BJ (cell line): ENCODE measurements at regions not wholly inside any gene's neighbourhood (a gene's known extent, or its start where the extent isn't known, plus 50 kb on each side); places are given as distances from the start of the nearest gene placed in this dataset.

Experiments
- CTCF ChIA-PET: fragments of 350-600 bp; formaldehyde crosslinking; extraction: SDS; loops from one replicate; lab custom pipeline; 2021; ENCODE audit warnings: antibody characterized with exemption, inconsistent platforms; lab: Yijun Ruan, JAX
- POLR2A ChIA-PET: fragments of 300-600 bp; sonication (Branson Sonifier 250); formaldehyde crosslinking; extraction: SDS; loops from one replicate; lab custom pipeline; 2021; ENCODE audit warnings: antibody characterized with exemption; lab: Charles Lee
- DNase-seq: peaks from one replicate; pipeline ENCODE4 v3.0.0-alpha.2; 2011; ENCODE audit warnings: low read depth
- H3K27me3 ChIP-seq: 2 replicates; pipeline ENCODE4 v1.6.0; 2011; ENCODE audit warnings: low read length; ENCODE audit not compliant: control insufficient read depth, insufficient read depth
- H3K36me3 ChIP-seq: 2 replicates; pipeline ENCODE4 v1.5.1; 2011; ENCODE audit warnings: low read length; ENCODE audit not compliant: control insufficient read depth, insufficient read depth
- H3K4me3 ChIP-seq: 2 replicates; pipeline ENCODE4 v1.5.1; 2011; ENCODE audit warnings: low read depth, mild to moderate bottlenecking, control low read depth, low read length
- CTCF ChIP-seq: IDR thresholded peaks from 2 replicates; pipeline ENCODE4 v1.5.1; 2011; ENCODE audit warnings: low read depth, mild to moderate bottlenecking, control low read depth, inconsistent platforms, low read length, moderate library complexity; ENCODE audit not compliant: insufficient read depth

DNA sequence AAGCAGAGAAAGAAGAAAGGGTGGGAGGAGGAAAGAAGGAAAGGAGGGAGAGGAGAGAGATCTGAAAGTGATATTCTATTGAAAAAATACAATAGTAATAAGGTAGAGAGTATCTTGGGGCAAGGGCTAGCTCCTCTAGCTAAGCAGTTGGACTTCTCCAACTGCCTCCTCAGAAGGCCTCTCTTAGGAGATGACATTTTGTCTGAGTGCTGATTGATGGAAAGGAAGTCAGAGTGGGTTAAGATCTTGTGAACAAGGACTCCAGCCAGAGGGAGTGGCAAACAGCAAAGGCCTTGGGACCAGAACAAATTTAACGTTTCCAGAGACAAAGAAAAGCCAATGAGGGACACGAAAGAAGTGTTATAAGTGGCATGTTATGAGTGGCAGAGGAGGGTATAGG, 111.8 kb upstream of the TNFAIP3 start:
- Histone ChIP-seq H3K36me3 (no peaks in the 10 kb centered on the region), H3K4me3 (no peak overlapping the region), H3K27me3 (no peaks in the 10 kb centered on the region)
- ChIA-PET POLR2A (no interaction called here), CTCF (no interaction called here)
- no peak for DNase-seq
- no peak for TF ChIP-seq CTCF

GRCh38 chr6:137756788-137757187, 110.3 kb upstream of the TNFAIP3 start:
- CTCF ChIA-PET = no interaction called here
- Histone ChIP-seq H3K27me3 (no peaks in the 10 kb centered on the region), H3K4me3 (no peak overlapping the region), H3K36me3 (no peaks in the 10 kb centered on the region)
- no peak for DNase-seq
- POLR2A ChIA-PET = no interaction called here
- TF ChIP-seq CTCF = no peak

DNA sequence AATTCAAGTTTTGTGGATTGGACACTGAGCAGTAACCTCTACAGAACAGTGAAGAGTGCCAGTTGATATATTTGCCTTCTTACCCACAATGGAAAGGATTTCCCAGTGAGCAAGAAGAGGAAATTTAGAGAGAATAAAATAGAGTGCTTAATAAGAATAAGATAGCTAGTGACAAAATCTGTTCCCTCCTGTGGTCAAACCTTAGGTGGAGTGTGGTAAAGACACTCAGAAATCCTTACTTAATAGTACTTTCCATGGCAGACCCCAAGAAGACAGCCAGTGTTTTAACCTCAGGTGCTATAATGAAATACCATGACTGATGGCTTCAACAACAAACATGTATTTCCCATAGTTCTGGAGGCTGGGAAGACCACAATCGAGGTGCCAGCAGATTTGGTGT, 108.4 kb upstream of the TNFAIP3 start:
- TF ChIP-seq CTCF = no peak
- no peak for DNase-seq
- Histone ChIP-seq H3K36me3 (no peaks in the 10 kb centered on the region), H3K4me3 (no peak overlapping the region), H3K27me3 (no peaks in the 10 kb centered on the region)
- POLR2A ChIA-PET = no interaction called here
- CTCF ChIA-PET = interaction anchor here (0.6 kb wide), 1 partner anchor 176 kb away, joined by 5 read pairs; no protein-coding TSS in a partner anchor

DNA sequence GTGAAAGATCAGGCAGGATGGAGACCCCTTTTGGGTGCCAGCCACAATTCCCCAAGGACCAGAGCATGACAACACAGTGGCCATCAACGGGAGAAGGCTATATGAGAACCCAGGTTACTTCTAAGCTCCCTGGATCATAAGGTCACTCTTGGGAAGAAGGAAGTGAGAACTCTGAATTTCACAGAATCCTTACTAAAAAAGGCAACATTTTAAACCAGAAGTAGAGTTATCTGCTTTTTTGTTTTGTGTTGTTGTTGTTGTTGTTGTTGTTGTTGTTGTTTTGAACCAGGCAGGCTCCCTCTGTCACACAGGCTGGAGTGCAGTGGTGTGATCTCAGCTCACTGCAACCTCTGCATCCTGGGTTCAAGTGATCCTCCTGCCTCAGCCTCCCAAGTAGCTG, 107.4 kb upstream of the TNFAIP3 start:
- ChIA-PET CTCF (interaction anchor here (1.8 kb wide), 1 partner anchor 10 kb away, joined by 5 read pairs; no protein-coding TSS in a partner anchor), POLR2A (no interaction called here)
- H3K27me3 ChIP-seq = no peaks in the 10 kb centered on the region
- no peak overlapping the region for H3K4me3 ChIP-seq
- no peaks in the 10 kb centered on the region for H3K36me3 ChIP-seq
- no peak for DNase-seq
- no peak for TF ChIP-seq CTCF

DNA sequence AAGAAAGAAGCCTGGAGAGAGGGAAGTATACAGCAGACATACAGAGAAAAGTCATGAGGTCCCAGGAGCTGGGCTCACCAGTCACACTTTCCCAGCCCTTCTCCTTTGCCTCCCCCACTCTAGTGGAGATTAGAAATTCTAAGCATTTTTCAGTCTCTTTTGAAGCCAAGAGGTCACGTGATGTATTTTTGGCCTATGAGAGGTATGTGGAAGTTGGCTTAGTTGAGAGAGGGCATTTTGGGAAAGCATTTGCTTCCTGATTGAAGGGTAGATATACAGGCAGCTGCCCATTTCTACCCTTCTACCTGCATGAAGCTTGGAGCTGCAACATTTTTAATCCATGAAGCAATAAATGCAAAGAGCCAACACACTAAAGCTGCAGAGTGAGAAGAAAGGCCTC, 106.0 kb upstream of the TNFAIP3 start:
- Histone ChIP-seq H3K4me3 (no peak overlapping the region), H3K27me3 (no peaks in the 10 kb centered on the region), H3K36me3 (no peaks in the 10 kb centered on the region)
- CTCF ChIA-PET = interaction anchor here (1.1 to 1.8 kb wide), 3 partner anchors 9 to 38 kb away, joined by 3 to 5 read pairs (median 4); no protein-coding TSS in a partner anchor
- no peak for DNase-seq
- TF ChIP-seq CTCF = no peak
- POLR2A ChIA-PET = no interaction called here
